PFSK-1 (cell line): ENCODE measurements at regions not wholly inside any gene's neighbourhood (a gene's known extent, or its start where the extent isn't known, plus 50 kb on each side); places are given as distances from the start of the nearest gene placed in this dataset.

ENCODE experiments used
- FOXP2 ChIP-seq: optimal IDR thresholded peaks from 2 replicates; pipeline ENCODE3; 2011; ENCODE audit warnings: borderline replicate concordance, control low read depth, inconsistent platforms; ENCODE audit not compliant: insufficient read depth; ENCODE audit errors: extremely low read length, extremely low read depth
- POLR2AphosphoS5 ChIP-seq: IDR thresholded peaks from 2 replicates; pipeline ENCODE4 v1.6.1; 2012; ENCODE audit warnings: low read depth, mild to moderate bottlenecking, control low read depth, low read length, moderate library complexity
- SIN3A ChIP-seq: IDR thresholded peaks from 2 replicates; pipeline ENCODE4 v1.6.1; 2012; ENCODE audit warnings: mild to moderate bottlenecking, low read length, moderate library complexity, borderline replicate concordance; ENCODE audit not compliant: insufficient read depth
- TAF1 ChIP-seq: IDR thresholded peaks from 2 replicates; pipeline ENCODE4 v1.6.1; 2012; ENCODE audit warnings: low read length, control low read depth, borderline replicate concordance; ENCODE audit not compliant: insufficient read depth
- TF ChIP-seq, protein P1 (sequence below), 2 experiments: IDR thresholded peaks; 2 replicates each; pipeline versions ENCODE4 v1.6.1 to v1.8.0; 2011 to 2012; ENCODE audit warnings: low read depth in 2 of 2, low read length in 2 of 2, control low read depth in 1 of 2, inconsistent platforms in 1 of 2, mild to moderate bottlenecking in 1 of 2, moderate library complexity in 1 of 2; ENCODE audit not compliant: insufficient read depth in 1 of 2

DNA sequence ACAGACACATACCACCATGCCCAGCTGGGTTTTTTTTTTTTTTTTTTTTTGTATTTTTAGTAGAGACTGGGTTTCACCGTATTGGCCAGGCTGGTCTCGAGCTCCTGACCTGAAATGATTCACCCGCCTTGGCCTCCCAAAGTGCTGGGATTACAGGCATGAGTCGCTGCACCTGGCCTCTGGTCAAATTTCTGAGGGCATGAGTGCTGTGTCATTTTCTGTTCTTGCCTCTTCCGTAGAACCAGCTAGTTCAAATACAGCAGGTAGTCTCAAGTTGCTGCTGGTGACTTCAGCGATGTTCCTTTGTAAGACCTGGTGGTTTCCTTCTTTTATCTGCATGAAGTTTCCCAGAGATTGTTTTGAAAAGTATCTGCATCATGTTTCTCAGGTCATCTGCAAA lies 134.8 kb upstream of the SHH start:
- TF ChIP-seq POLR2AphosphoS5: no peak
- no peak for TF ChIP-seq TAF1
- no peak for TF ChIP-seq FOXP2
- TF ChIP-seq, protein P1, sequence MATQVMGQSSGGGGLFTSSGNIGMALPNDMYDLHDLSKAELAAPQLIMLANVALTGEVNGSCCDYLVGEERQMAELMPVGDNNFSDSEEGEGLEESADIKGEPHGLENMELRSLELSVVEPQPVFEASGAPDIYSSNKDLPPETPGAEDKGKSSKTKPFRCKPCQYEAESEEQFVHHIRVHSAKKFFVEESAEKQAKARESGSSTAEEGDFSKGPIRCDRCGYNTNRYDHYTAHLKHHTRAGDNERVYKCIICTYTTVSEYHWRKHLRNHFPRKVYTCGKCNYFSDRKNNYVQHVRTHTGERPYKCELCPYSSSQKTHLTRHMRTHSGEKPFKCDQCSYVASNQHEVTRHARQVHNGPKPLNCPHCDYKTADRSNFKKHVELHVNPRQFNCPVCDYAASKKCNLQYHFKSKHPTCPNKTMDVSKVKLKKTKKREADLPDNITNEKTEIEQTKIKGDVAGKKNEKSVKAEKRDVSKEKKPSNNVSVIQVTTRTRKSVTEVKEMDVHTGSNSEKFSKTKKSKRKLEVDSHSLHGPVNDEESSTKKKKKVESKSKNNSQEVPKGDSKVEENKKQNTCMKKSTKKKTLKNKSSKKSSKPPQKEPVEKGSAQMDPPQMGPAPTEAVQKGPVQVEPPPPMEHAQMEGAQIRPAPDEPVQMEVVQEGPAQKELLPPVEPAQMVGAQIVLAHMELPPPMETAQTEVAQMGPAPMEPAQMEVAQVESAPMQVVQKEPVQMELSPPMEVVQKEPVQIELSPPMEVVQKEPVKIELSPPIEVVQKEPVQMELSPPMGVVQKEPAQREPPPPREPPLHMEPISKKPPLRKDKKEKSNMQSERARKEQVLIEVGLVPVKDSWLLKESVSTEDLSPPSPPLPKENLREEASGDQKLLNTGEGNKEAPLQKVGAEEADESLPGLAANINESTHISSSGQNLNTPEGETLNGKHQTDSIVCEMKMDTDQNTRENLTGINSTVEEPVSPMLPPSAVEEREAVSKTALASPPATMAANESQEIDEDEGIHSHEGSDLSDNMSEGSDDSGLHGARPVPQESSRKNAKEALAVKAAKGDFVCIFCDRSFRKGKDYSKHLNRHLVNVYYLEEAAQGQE (IDR thresholded peaks at IDR 0.05; ENCODE audit: insufficient read depth in 1 of 2, low read depth in 2 of 2, low read length in 2 of 2): no peak
- no peak for TF ChIP-seq SIN3A
